ENCODE measurements at regions not wholly inside any gene's neighbourhood (a gene's known extent, or its start where the extent isn't known, plus 50 kb on each side); places are given as distances from the start of the nearest gene placed in this dataset.

DNA sequence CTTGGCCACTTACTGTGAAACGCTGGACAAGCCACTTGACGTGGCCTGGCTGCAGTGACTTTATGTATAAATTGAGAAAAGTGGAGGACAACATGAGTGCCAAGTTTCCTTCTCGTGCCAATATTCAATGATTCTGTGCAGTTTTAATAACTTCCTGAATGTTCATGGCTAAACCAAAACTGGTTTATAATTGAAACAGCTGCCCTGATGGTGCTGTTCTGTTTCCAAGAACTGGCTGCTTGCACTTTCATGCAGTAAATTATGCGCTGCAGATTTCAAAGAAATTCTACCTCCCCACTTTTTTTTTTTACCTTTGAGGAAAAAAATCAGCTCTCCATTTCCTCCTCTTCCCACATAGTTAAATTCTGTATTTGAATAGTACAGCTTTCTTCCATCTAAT lies 205.2 kb upstream of the CASK start:
- TF ChIP-seq EP300 (IDR thresholded peaks at IDR 0.05) (no peak), CTCF (IDR thresholded peaks at IDR 0.05) (no peak), POLR2A (IDR thresholded peaks at IDR 0.05) (no peak)

All from ovary (tissue), 3 donors.